Suprapubic skin (tissue), 4 donors: ENCODE measurements at regions not wholly inside any gene's neighbourhood (a gene's known extent, or its start where the extent isn't known, plus 50 kb on each side); places are given as distances from the start of the nearest gene placed in this dataset.
"Not testable (repeated sequence)": the region's sequence is repeated elsewhere in the genome, so short reads cannot be mapped to it uniquely, and the experiment has no call there.

Experiments
- DNase-seq, 2 donors: peaks; one replicate each; pipeline ENCODE4 v3.0.0-alpha.2; 2019; ENCODE audit warnings: low spot score in 2 of 2
- H3K27ac ChIP-seq: fragments of 200-600 bp; sonication (generic); one replicate; pipeline ENCODE4 v1.5.1; 2019
- H3K27me3 ChIP-seq: fragments of 200-600 bp; sonication (generic); one replicate; pipeline ENCODE4 v1.5.1; 2019
- H3K36me3 ChIP-seq: fragments of 200-600 bp; sonication (generic); one replicate; pipeline ENCODE4 v1.5.1; 2019
- H3K4me1 ChIP-seq: fragments of 200-600 bp; sonication (generic); one replicate; pipeline ENCODE4 v1.5.1; 2019
- H3K4me3 ChIP-seq: fragments of 200-600 bp; sonication (generic); one replicate; pipeline ENCODE4 v1.5.1; 2019; ENCODE audit warnings: mild to moderate bottlenecking
- H3K9me3 ChIP-seq: fragments of 200-600 bp; sonication (generic); one replicate; pipeline ENCODE4 v1.5.1; 2019
- CTCF ChIP-seq, 2 donors: fragments of 200-600 bp in 1 of 2; fragments of 450-650 bp in 1 of 2; sonication (generic) in 1 of 2; IDR thresholded peaks; one replicate each; pipeline ENCODE4 v1.5.1; 2016 to 2019; ENCODE audit warnings: antibody characterized with exemption in 2 of 2, mild to moderate bottlenecking in 1 of 2, moderate library complexity in 1 of 2
- EP300 ChIP-seq: sonication (generic); formaldehyde crosslinking; IDR thresholded peaks from one replicate; pipeline ENCODE4 v1.6.1; 2017; ENCODE audit warnings: antibody characterized with exemption
- POLR2A ChIP-seq, 2 donors: fragments of 450-650 bp; IDR thresholded peaks; one replicate each; pipeline ENCODE4 v1.6.1; 2017; ENCODE audit warnings: antibody characterized with exemption in 2 of 2, mild to moderate bottlenecking in 2 of 2, moderate library complexity in 2 of 2
- POLR2AphosphoS5 ChIP-seq, 3 donors: sonication (generic); formaldehyde crosslinking; IDR thresholded peaks; one replicate each; pipeline ENCODE4 v1.6.1; 2017; ENCODE audit warnings: antibody characterized with exemption in 3 of 3
- WGBS: methylation state at CpG from one replicate; pipeline ENCODE4 v1.1.5; 2018; 5-methylcytosine and 5-hydroxymethylcytosine counted together

GRCh38 chr6:126880964-126881363 is 237.5 kb upstream of the RSPO3 start:
- Histone ChIP-seq H3K36me3 (no peaks in the 10 kb centered on the region), H3K4me3 (no peak overlapping the region), H3K9me3 (no peaks in the 10 kb centered on the region), H3K4me1 (no peaks in the 10 kb centered on the region), H3K27ac (no peak overlapping the region), H3K27me3 (no peaks in the 10 kb centered on the region)
- no peak for DNase-seq
- 85% methylated on average over 3 of the region's 3 CpGs for WGBS
- no peak for TF ChIP-seq CTCF (IDR thresholded peaks at IDR 0.05)
- TF ChIP-seq POLR2AphosphoS5 (IDR thresholded peaks at IDR 0.05) = no peak
- no peak for TF ChIP-seq POLR2A (IDR thresholded peaks at IDR 0.05)
- TF ChIP-seq EP300 = no peak

- TF ChIP-seq EP300 = no peak
- TF ChIP-seq POLR2A (IDR thresholded peaks at IDR 0.05) = no peak
- no peak for TF ChIP-seq CTCF (IDR thresholded peaks at IDR 0.05)
- no peak for TF ChIP-seq POLR2AphosphoS5 (IDR thresholded peaks at IDR 0.05)
- DNase-seq = no peak
- 97% methylated on average over 1 of the region's 1 CpG for WGBS
Observed at GRCh38 chr6:126886106-126886505, 232.4 kb upstream of the RSPO3 start.

GRCh38 chr6:126888727-126889725 is 229.4 kb upstream of the RSPO3 start:
- 65% methylated on average over 5 of the region's 5 CpGs for WGBS
- no peak for TF ChIP-seq CTCF (IDR thresholded peaks at IDR 0.05)
- no peak for TF ChIP-seq POLR2AphosphoS5 (IDR thresholded peaks at IDR 0.05)
- TF ChIP-seq EP300 = no peak
- no peak for TF ChIP-seq POLR2A (IDR thresholded peaks at IDR 0.05)
- Histone ChIP-seq H3K9me3 (no peaks in the 10 kb centered on the region), H3K36me3 (no peaks in the 10 kb centered on the region), H3K27ac (no peak overlapping the region), H3K4me1 (no peaks in the 10 kb centered on the region), H3K4me3 (no peak overlapping the region), H3K27me3 (no peaks in the 10 kb centered on the region)
- DNase-seq = no peak

More at GRCh38 chr6:126886106-126886505, 232.4 kb upstream of the RSPO3 start:
- no peaks in the 10 kb centered on the region for H3K9me3 ChIP-seq
- H3K27me3 ChIP-seq = no peaks in the 10 kb centered on the region
- no peaks in the 10 kb centered on the region for H3K4me1 ChIP-seq
- no peak overlapping the region for H3K4me3 ChIP-seq
- no peak overlapping the region for H3K27ac ChIP-seq
- no peaks in the 10 kb centered on the region for H3K36me3 ChIP-seq

GRCh38 chr6:126890055-126890454 is 228.4 kb upstream of the RSPO3 start:
- Histone ChIP-seq H3K27ac (no peak overlapping the region), H3K4me1 (no peaks in the 10 kb centered on the region), H3K4me3 (no peak overlapping the region), H3K9me3 (no peaks in the 10 kb centered on the region), H3K36me3 (no peaks in the 10 kb centered on the region), H3K27me3 (no peaks in the 10 kb centered on the region)
- TF ChIP-seq CTCF (IDR thresholded peaks at IDR 0.05) = no peak
- TF ChIP-seq POLR2AphosphoS5 (IDR thresholded peaks at IDR 0.05) = no peak
- TF ChIP-seq POLR2A (IDR thresholded peaks at IDR 0.05) = no peak
- no peak for TF ChIP-seq EP300
- no peak for DNase-seq
- 90% methylated on average over 2 of the region's 2 CpGs for WGBS

GRCh38 chr6:126891158-126891557 is 227.3 kb upstream of the RSPO3 start:
- Histone ChIP-seq H3K4me3 (no peak overlapping the region), H3K27ac (no peak overlapping the region), H3K4me1 (no peaks in the 10 kb centered on the region), H3K36me3 (no peaks in the 10 kb centered on the region), H3K9me3 (no peaks in the 10 kb centered on the region), H3K27me3 (no peaks in the 10 kb centered on the region)
- no peak for DNase-seq
- 51% methylated on average over 1 of the region's 1 CpG for WGBS
- no peak for TF ChIP-seq POLR2A (IDR thresholded peaks at IDR 0.05)
- no peak for TF ChIP-seq CTCF (IDR thresholded peaks at IDR 0.05)
- TF ChIP-seq EP300 = no peak
- TF ChIP-seq POLR2AphosphoS5 (IDR thresholded peaks at IDR 0.05) = no peak

GRCh38 chr6:126892869-126893268 is 225.6 kb upstream of the RSPO3 start:
- not testable (repeated sequence) for H3K27ac ChIP-seq, H3K9me3 ChIP-seq, H3K4me3 ChIP-seq, H3K27me3 ChIP-seq, H3K36me3 ChIP-seq, H3K4me1 ChIP-seq, DNase-seq
- WGBS = 68% methylated on average over 5 of the region's 5 CpGs
